Upper lobe of left lung (tissue), 4 donors: ENCODE measurements at regions not wholly inside any gene's neighbourhood (a gene's known extent, or its start where the extent isn't known, plus 50 kb on each side); places are given as distances from the start of the nearest gene placed in this dataset.

Experiments
- EP300 ChIP-seq, 4 donors: sonication (generic); formaldehyde crosslinking; IDR thresholded peaks; one replicate each; pipeline ENCODE4 v1.5.1; 2017; ENCODE audit warnings: antibody characterized with exemption in 4 of 4, control low read depth in 2 of 4
- POLR2A ChIP-seq, 4 donors: fragments of 450-650 bp; IDR thresholded peaks; one replicate each; pipeline ENCODE4 v1.5.1; 2016 to 2017; ENCODE audit warnings: antibody characterized with exemption in 4 of 4, mild to moderate bottlenecking in 2 of 4
- POLR2AphosphoS5 ChIP-seq, 2 donors: sonication (generic); formaldehyde crosslinking; IDR thresholded peaks; one replicate each; pipeline ENCODE4 v1.5.1; 2017; ENCODE audit warnings: antibody characterized with exemption in 2 of 2
- TF ChIP-seq, protein P1 (sequence below), 6 experiments: fragments of 450-650 bp in 4 of 6; fragments of 200-600 bp in 2 of 6; sonication (generic) in 2 of 6; IDR thresholded peaks; one replicate each; pipeline ENCODE4 v1.5.1; 2016 to 2019; ENCODE audit warnings: antibody characterized with exemption in 6 of 6

DNA sequence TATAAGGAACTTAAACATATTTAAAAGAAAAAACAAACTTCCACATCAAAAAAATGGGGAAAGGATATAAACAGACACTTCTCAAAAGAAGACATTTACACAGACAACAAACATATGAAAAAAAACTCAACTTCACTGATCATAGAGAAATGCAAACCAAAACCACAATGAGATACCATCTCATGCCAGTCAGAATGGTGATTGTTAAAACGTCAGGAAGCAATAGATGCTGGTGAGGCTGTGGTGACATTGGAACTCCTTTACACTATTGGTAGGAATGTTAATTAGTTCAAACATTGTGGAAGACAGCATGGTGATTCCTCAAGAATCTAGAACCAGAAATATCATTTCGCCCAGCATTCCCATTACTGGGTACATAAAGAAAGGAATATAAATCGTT is 228.5 kb upstream of the KDM5D start:
- TF ChIP-seq, protein P1, sequence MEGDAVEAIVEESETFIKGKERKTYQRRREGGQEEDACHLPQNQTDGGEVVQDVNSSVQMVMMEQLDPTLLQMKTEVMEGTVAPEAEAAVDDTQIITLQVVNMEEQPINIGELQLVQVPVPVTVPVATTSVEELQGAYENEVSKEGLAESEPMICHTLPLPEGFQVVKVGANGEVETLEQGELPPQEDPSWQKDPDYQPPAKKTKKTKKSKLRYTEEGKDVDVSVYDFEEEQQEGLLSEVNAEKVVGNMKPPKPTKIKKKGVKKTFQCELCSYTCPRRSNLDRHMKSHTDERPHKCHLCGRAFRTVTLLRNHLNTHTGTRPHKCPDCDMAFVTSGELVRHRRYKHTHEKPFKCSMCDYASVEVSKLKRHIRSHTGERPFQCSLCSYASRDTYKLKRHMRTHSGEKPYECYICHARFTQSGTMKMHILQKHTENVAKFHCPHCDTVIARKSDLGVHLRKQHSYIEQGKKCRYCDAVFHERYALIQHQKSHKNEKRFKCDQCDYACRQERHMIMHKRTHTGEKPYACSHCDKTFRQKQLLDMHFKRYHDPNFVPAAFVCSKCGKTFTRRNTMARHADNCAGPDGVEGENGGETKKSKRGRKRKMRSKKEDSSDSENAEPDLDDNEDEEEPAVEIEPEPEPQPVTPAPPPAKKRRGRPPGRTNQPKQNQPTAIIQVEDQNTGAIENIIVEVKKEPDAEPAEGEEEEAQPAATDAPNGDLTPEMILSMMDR (IDR thresholded peaks at IDR 0.05) = no peak
- TF ChIP-seq POLR2AphosphoS5 (IDR thresholded peaks at IDR 0.05) = no peak
- TF ChIP-seq POLR2A (IDR thresholded peaks at IDR 0.05) = no peak
- TF ChIP-seq EP300 (IDR thresholded peaks at IDR 0.05) = no peak
